ENCODE measurements at regions not wholly inside any gene's neighbourhood (a gene's known extent, or its start where the extent isn't known, plus 50 kb on each side); places are given as distances from the start of the nearest gene placed in this dataset.

- TF ChIP-seq, protein P1, sequence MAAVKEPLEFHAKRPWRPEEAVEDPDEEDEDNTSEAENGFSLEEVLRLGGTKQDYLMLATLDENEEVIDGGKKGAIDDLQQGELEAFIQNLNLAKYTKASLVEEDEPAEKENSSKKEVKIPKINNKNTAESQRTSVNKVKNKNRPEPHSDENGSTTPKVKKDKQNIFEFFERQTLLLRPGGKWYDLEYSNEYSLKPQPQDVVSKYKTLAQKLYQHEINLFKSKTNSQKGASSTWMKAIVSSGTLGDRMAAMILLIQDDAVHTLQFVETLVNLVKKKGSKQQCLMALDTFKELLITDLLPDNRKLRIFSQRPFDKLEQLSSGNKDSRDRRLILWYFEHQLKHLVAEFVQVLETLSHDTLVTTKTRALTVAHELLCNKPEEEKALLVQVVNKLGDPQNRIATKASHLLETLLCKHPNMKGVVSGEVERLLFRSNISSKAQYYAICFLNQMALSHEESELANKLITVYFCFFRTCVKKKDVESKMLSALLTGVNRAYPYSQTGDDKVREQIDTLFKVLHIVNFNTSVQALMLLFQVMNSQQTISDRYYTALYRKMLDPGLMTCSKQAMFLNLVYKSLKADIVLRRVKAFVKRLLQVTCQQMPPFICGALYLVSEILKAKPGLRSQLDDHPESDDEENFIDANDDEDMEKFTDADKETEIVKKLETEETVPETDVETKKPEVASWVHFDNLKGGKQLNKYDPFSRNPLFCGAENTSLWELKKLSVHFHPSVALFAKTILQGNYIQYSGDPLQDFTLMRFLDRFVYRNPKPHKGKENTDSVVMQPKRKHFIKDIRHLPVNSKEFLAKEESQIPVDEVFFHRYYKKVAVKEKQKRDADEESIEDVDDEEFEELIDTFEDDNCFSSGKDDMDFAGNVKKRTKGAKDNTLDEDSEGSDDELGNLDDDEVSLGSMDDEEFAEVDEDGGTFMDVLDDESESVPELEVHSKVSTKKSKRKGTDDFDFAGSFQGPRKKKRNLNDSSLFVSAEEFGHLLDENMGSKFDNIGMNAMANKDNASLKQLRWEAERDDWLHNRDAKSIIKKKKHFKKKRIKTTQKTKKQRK (IDR thresholded peaks at IDR 0.05; ENCODE audit: low read depth, low read length), result no peak
- TF ChIP-seq BACH1 (IDR thresholded peaks at IDR 0.05; ENCODE audit: borderline replicate concordance) (no peak), HCFC1 (IDR thresholded peaks at IDR 0.05; ENCODE audit: low read length) (no peak), ZBTB11 (CRISPR knock-in tag; IDR thresholded peaks at IDR 0.05) (no peak)
These were observed 108.5 kb upstream of the IPO9 start (continued) for GRCh38 chr1:201720522-201720844.

Measured in GM12878 (cell line).